HEK293T (cell line): ENCODE measurements at regions not wholly inside any gene's neighbourhood (a gene's known extent, or its start where the extent isn't known, plus 50 kb on each side); places are given as distances from the start of the nearest gene placed in this dataset.

ENCODE experiments used
- FOXA1 ChIP-seq: fragments of 450-650 bp; IDR thresholded peaks from 2 replicates; pipeline ENCODE4 v1.6.1; 2016; ENCODE audit warnings: mild to moderate bottlenecking
- FOXM1 ChIP-seq: fragments of 450-650 bp; IDR thresholded peaks from 2 replicates; pipeline ENCODE4 v1.6.1; 2017; ENCODE audit warnings: mild to moderate bottlenecking, borderline replicate concordance
- L3MBTL2 ChIP-seq: fragments of 450-650 bp; conservative IDR thresholded peaks from 2 replicates; pipeline ENCODE4 v1.6.1; 2016; ENCODE audit warnings: mild to moderate bottlenecking
- LEF1 ChIP-seq: fragments of 450-650 bp; IDR thresholded peaks from 2 replicates; pipeline ENCODE4 v1.6.1; 2017; ENCODE audit warnings: mild to moderate bottlenecking, borderline replicate concordance
- NFRKB ChIP-seq: fragments of 450-650 bp; IDR thresholded peaks from 2 replicates; pipeline ENCODE4 v1.6.1; 2016; ENCODE audit warnings: mild to moderate bottlenecking, moderate library complexity
- SP1 ChIP-seq: fragments of 450-650 bp; IDR thresholded peaks from 2 replicates; pipeline ENCODE4 v1.6.1; 2017
- TARDBP ChIP-seq: fragments of 450-650 bp; IDR thresholded peaks from 2 replicates; pipeline ENCODE4 v1.6.1; 2016
- TF ChIP-seq, protein P1 (sequence below): fragments of 450-650 bp; IDR thresholded peaks from 2 replicates; pipeline ENCODE4 v1.6.1; 2016

GRCh38 chr10:83605783-83606630 is 533.3 kb upstream of the GHITM start:
- TF ChIP-seq, protein P1, sequence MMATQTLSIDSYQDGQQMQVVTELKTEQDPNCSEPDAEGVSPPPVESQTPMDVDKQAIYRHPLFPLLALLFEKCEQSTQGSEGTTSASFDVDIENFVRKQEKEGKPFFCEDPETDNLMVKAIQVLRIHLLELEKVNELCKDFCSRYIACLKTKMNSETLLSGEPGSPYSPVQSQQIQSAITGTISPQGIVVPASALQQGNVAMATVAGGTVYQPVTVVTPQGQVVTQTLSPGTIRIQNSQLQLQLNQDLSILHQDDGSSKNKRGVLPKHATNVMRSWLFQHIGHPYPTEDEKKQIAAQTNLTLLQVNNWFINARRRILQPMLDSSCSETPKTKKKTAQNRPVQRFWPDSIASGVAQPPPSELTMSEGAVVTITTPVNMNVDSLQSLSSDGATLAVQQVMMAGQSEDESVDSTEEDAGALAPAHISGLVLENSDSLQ: no peak
- TF ChIP-seq LEF1 (no peak), FOXM1 (no peak), L3MBTL2 (no peak), FOXA1 (no peak), TARDBP (no peak), NFRKB (no peak), SP1 (no peak)
